NCI-H1048 (cell line): ENCODE measurements at regions not wholly inside any gene's neighbourhood (a gene's known extent, or its start where the extent isn't known, plus 50 kb on each side); places are given as distances from the start of the nearest gene placed in this dataset.

Experiments
- DNase-seq: peaks from one replicate; lab custom pipeline; 2025; lab: John Stamatoyannopoulos, UW

- no peak for DNase-seq
Observed at GRCh38 chr14:22097586-22098292, 424.1 kb upstream of the OR4E1 start.

GRCh38 chr14:22097072-22097471 lies 423.5 kb upstream of the OR4E1 start:
- no peak for DNase-seq

- DNase-seq = no peak
Observed at GRCh38 chr14:22096514-22096895, 422.9 kb upstream of the OR4E1 start.

- DNase-seq = no peak
Observed at GRCh38 chr14:22095860-22096513, 422.4 kb upstream of the OR4E1 start.

- no peak for DNase-seq
Observed at GRCh38 chr14:22089940-22090339, 416.3 kb upstream of the OR4E1 start.

GRCh38 chr14:22088614-22089342 lies 415.2 kb upstream of the OR4E1 start:
- DNase-seq = no peak

GRCh38 chr14:22086131-22086530 lies 412.5 kb upstream of the OR4E1 start:
- DNase-seq = no peak

- no peak for DNase-seq
Observed at GRCh38 chr14:22084393-22085281, 411.0 kb upstream of the OR4E1 start.

GRCh38 chr14:22081337-22081736 lies 407.7 kb upstream of the OR4E1 start:
- DNase-seq = no peak

- DNase-seq = no peak
Observed at GRCh38 chr14:22079766-22080165, 406.1 kb upstream of the OR4E1 start.

GRCh38 chr14:22073801-22074200 lies 400.2 kb upstream of the OR4E1 start:
- no peak for DNase-seq

- no peak for DNase-seq
Observed at GRCh38 chr14:22071006-22071405, 397.4 kb upstream of the OR4E1 start.

GRCh38 chr14:22070119-22070982 lies 396.7 kb upstream of the OR4E1 start:
- DNase-seq = no peak

GRCh38 chr14:22065347-22065746 lies 391.7 kb upstream of the OR4E1 start:
- no peak for DNase-seq

- DNase-seq = no peak
Observed at GRCh38 chr14:22059201-22059600, 385.6 kb upstream of the OR4E1 start.

- no peak for DNase-seq
Observed at GRCh38 chr14:22052795-22053194, 379.2 kb upstream of the OR4E1 start.

- DNase-seq = no peak
Observed at GRCh38 chr14:22047115-22047514, 373.5 kb upstream of the OR4E1 start.

- no peak for DNase-seq
Observed at GRCh38 chr14:22046063-22046462, 372.4 kb upstream of the OR4E1 start.

GRCh38 chr14:22044193-22044592 lies 370.6 kb upstream of the OR4E1 start:
- DNase-seq = no peak

GRCh38 chr14:22040781-22041125 lies 367.1 kb upstream of the OR4E1 start:
- no peak for DNase-seq
